OCI-LY3 (cell line): ENCODE measurements at regions not wholly inside any gene's neighbourhood (a gene's known extent, or its start where the extent isn't known, plus 50 kb on each side); places are given as distances from the start of the nearest gene placed in this dataset.

Source experiments
- H2AFZ ChIP-seq: fragments of 200-600, 300-600 bp; shearing (Covaris generic); 2 replicates; pipeline ENCODE4 v1.6.0; 2014; ENCODE audit warnings: antibody characterized with exemption, low read depth, low read length
- H3K27ac ChIP-seq: fragments of 200-600, 300-600 bp; sonication (generic); 2 replicates; pipeline ENCODE4 v1.5.1; 2014; ENCODE audit warnings: mild to moderate bottlenecking, low read length, moderate library complexity, mixed read lengths
- H3K27me3 ChIP-seq: fragments of 200-600, 300-600 bp; sonication (generic); 2 replicates; pipeline ENCODE4 v1.6.1; 2014; ENCODE audit warnings: low read depth, low read length, mixed read lengths
- H3K36me3 ChIP-seq: fragments of 200-600, 300-600 bp; sonication (generic); replicated peaks from 2 replicates; pipeline ENCODE3; 2014; ENCODE audit warnings: low read depth, low read length, mixed read lengths
- H3K4me1 ChIP-seq: fragments of 300-600, 200-600 bp; sonication (generic); 2 replicates; pipeline ENCODE4 v1.6.1; 2014; ENCODE audit warnings: low read length, mixed read lengths
- H3K4me2 ChIP-seq: fragments of 200-600, 300-600 bp; sonication (generic); 2 replicates; pipeline ENCODE4 v1.6.1; 2014; ENCODE audit warnings: low read length, mixed read lengths
- H3K4me3 ChIP-seq: fragments of 300-600, 200-600 bp; sonication (generic); 2 replicates; pipeline ENCODE4 v1.5.1; 2014; ENCODE audit warnings: antibody characterized with exemption, mild to moderate bottlenecking, low read length, moderate library complexity
- H3K79me2 ChIP-seq: fragments of 300-600, 200-600 bp; shearing (Covaris generic); 2 replicates; pipeline ENCODE4 v1.6.1; 2014; ENCODE audit warnings: mild to moderate bottlenecking, low read length, mixed read lengths
- H3K9ac ChIP-seq: fragments of 300-600, 200-600 bp; shearing (Covaris generic); 2 replicates; pipeline ENCODE4 v1.6.0; 2014; ENCODE audit warnings: mild to moderate bottlenecking, low read length, moderate library complexity
- H3K9me3 ChIP-seq: fragments of 200-600, 300-600 bp; shearing (Covaris generic); 2 replicates; pipeline ENCODE4 v1.6.1; 2014; ENCODE audit warnings: low read length, mixed read lengths; ENCODE audit not compliant: insufficient read depth
- H4K20me1 ChIP-seq: fragments of 200-600, 300-600 bp; sonication (generic); 2 replicates; pipeline ENCODE4 v1.6.1; 2016; ENCODE audit warnings: low read length, mixed read lengths; ENCODE audit not compliant: insufficient read depth
- EZH2phosphoT487 ChIP-seq: fragments of 200-600 bp; shearing (Covaris generic); IDR thresholded peaks from 2 replicates; pipeline ENCODE4 v1.6.1; 2018; ENCODE audit warnings: antibody characterized with exemption, mixed run types, low read depth
- TF ChIP-seq, protein P1 (sequence below): fragments of 200-600, 300-600 bp; sonication (generic); IDR thresholded peaks from 2 replicates; pipeline ENCODE4 v1.5.1; 2014; ENCODE audit warnings: antibody characterized with exemption, low read length, low read depth

DNA sequence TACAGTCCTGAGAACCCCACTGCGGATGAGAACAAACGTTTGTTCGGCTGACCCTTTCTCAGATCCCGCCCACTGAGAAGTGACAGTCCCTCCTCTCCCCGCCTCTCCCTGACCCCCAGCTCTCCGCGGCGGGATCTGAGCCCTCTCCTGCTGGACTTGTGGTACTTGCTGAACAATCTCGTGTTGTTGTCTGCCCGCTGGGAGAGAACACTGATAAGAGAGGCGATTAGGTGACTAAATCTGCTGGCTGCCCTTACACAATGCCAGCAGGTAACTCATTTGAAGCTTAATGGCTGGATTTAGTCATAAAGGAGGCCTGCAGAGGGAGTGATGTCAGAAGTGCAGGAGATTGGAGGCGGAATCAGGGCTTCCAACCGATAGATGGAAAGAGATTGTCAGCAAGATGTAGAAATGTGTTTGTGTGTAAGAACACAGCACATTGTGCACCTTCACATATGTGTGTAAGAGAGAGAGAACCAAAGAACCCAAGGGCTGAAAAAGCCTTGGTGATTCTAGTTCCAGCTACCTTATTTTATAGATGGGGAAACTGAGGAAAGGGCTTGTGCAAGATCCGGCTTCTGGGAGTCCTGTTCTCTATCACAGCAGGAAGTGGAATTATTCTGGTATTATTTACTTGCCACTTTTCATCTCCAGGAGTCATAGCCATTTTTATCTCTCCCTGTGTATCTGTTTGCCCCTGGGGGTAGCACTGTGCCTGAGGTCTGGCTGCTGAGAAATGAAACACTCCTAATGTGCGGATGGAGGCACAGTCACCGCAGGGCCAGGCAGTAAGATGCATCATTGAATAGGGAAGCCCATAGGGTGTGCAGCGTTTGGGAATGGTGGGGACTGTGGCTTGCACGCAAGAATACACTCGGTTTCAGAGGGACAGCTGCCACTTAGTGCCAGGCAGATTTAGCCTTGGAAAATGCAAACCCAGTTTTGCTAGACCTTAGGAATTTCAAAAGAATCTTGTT lies 203.7 kb upstream of the MSX2 start:
- H2AFZ ChIP-seq = no peak overlapping the region
- no peak for TF ChIP-seq EZH2phosphoT487
- TF ChIP-seq, protein P1, sequence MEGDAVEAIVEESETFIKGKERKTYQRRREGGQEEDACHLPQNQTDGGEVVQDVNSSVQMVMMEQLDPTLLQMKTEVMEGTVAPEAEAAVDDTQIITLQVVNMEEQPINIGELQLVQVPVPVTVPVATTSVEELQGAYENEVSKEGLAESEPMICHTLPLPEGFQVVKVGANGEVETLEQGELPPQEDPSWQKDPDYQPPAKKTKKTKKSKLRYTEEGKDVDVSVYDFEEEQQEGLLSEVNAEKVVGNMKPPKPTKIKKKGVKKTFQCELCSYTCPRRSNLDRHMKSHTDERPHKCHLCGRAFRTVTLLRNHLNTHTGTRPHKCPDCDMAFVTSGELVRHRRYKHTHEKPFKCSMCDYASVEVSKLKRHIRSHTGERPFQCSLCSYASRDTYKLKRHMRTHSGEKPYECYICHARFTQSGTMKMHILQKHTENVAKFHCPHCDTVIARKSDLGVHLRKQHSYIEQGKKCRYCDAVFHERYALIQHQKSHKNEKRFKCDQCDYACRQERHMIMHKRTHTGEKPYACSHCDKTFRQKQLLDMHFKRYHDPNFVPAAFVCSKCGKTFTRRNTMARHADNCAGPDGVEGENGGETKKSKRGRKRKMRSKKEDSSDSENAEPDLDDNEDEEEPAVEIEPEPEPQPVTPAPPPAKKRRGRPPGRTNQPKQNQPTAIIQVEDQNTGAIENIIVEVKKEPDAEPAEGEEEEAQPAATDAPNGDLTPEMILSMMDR = no peak
- no peak overlapping the region for H3K4me3 ChIP-seq
- H3K36me3 ChIP-seq = no peaks in the 10 kb centered on the region
- no peak overlapping the region for H3K9ac ChIP-seq
- H3K27me3 ChIP-seq = no peaks in the 10 kb centered on the region
- H3K79me2 ChIP-seq = no peaks in the 10 kb centered on the region
- H4K20me1 ChIP-seq = no peaks in the 10 kb centered on the region
- peaks cover 16% of the 10 kb centered on the region for H3K4me1 ChIP-seq
- H3K27ac ChIP-seq = no peak overlapping the region
- H3K4me2 ChIP-seq = peak overlapping the region; percentile 41
- no peaks in the 10 kb centered on the region for H3K9me3 ChIP-seq

DNA sequence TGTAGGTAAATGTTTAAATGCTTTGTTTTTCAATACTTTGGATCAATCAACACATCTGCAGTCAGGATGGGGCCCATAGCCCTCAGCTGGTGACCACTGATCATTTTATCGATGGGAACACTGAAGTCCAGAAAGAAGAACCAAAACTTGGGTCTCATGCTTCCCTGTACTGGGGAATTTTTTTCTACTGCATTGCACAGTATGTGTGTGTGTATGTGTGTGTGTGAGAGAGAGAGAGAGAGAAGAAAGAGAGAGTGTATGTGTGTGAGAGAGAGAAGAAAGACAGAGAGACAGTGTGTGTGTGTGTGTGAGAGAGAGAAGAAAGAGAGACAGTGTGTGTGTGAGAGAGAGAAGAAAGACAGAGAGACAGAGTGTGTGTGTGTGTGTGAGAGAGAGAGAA lies 202.9 kb upstream of the MSX2 start:
- no peaks in the 10 kb centered on the region for H3K9me3 ChIP-seq
- no peaks in the 10 kb centered on the region for H3K36me3 ChIP-seq
- H3K27ac ChIP-seq = no peak overlapping the region
- no peaks in the 10 kb centered on the region for H3K79me2 ChIP-seq
- peaks cover 20% of the 10 kb centered on the region for H3K4me1 ChIP-seq
- peak overlapping the region; percentile 41 for H3K4me2 ChIP-seq
- peak overlapping the region; percentile 60; the same call in 1 of the 2 replicates for H2AFZ ChIP-seq
- no peak overlapping the region for H3K4me3 ChIP-seq
- no peaks in the 10 kb centered on the region for H4K20me1 ChIP-seq
- H3K27me3 ChIP-seq = no peaks in the 10 kb centered on the region
- TF ChIP-seq, protein P1 = no peak
- TF ChIP-seq EZH2phosphoT487 = no peak
- H3K9ac ChIP-seq = no peak overlapping the region

DNA sequence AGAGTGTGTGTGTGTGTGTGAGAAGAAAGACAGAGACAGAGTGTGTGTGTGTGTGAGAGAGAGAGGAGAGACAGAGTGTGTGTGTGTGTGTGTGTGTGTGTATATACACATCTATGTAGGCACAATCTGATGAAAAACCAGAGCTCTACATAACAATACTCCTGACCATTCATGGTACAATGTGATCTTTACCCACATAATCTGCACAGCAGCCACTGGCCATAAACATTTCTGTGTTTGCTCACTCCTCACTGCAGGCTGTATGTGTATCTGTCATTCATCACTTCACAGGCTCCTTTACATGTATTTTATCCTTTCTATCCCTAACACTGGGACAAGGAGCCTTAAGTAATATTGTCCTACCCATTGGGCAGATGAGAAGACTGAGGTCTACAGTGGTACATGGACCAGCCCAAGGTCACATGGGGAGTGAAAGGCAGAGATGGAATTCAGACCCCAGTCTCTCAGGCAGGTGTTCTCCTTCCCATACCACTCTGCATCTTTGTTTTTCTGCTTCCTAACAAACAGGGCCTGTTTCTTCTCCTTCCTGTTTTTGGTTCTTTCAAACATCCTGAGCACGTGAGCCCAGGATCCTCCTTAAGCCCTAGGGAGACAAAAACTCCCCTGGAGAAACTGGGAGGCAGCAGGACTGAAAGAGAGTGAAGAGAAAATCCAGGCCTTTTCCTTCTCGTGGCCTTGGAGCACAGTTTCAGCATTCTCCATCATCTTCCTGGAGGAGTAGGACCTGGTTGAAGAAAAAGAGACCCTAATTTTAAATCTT lies 201.7 kb upstream of the MSX2 start:
- H3K27ac ChIP-seq = no peak overlapping the region
- no peaks in the 10 kb centered on the region for H4K20me1 ChIP-seq
- TF ChIP-seq, protein P1 = no peak
- no peak for TF ChIP-seq EZH2phosphoT487
- no peaks in the 10 kb centered on the region for H3K36me3 ChIP-seq
- H3K4me3 ChIP-seq = no peak overlapping the region
- H3K79me2 ChIP-seq = no peaks in the 10 kb centered on the region
- no peak overlapping the region for H3K9ac ChIP-seq
- H3K4me1 ChIP-seq = peaks cover 20% of the 10 kb centered on the region
- no peak overlapping the region for H3K4me2 ChIP-seq
- H3K27me3 ChIP-seq = no peaks in the 10 kb centered on the region
- H2AFZ ChIP-seq = no peak overlapping the region
- no peaks in the 10 kb centered on the region for H3K9me3 ChIP-seq
